Thoracic aorta (tissue), 2 donors: ENCODE measurements at regions not wholly inside any gene's neighbourhood (a gene's known extent, or its start where the extent isn't known, plus 50 kb on each side); places are given as distances from the start of the nearest gene placed in this dataset.
"Not testable (repeated sequence)": the region's sequence is repeated elsewhere in the genome, so short reads cannot be mapped to it uniquely, and the experiment has no call there.

Experiments
- ATAC-seq: fragments of 150-250 bp; one replicate; pipeline ENCODE4 v1.8.0; 2017; ENCODE audit warnings: low read depth; ENCODE audit not compliant: insufficient number of reproducible peaks, low FRiP score
- DNase-seq: peaks from one replicate; pipeline ENCODE4 v3.0.0-alpha.2; 2020; ENCODE audit warnings: low spot score
- H3K27ac ChIP-seq, 2 donors: fragments of 200-600 bp; sonication (generic); 1 replicate in 1 of 2; 2 replicates in 1 of 2; pipeline ENCODE4 v1.5.1; 2016; ENCODE audit warnings: mild to moderate bottlenecking in 2 of 2, moderate library complexity in 2 of 2
- H3K27me3 ChIP-seq: fragments of 200-600 bp; sonication (generic); replicated peaks from 2 replicates; pipeline ENCODE4 v1.6.0; 2016; ENCODE audit warnings: mild to moderate bottlenecking; ENCODE audit not compliant: insufficient read depth
- H3K36me3 ChIP-seq: fragments of 200-600 bp; sonication (generic); one replicate; pipeline ENCODE4 v1.5.1; 2016
- H3K4me1 ChIP-seq, 2 donors: fragments of 200-600 bp; sonication (generic); 1 replicate in 1 of 2; 2 replicates in 1 of 2; pipeline versions ENCODE4 v1.5.1 to v1.6.0; 2016; ENCODE audit warnings: low read depth in 2 of 2, mild to moderate bottlenecking in 1 of 2; ENCODE audit not compliant: control insufficient read depth in 1 of 2
- H3K4me3 ChIP-seq: fragments of 200-600 bp; sonication (generic); 2 replicates; pipeline ENCODE4 v1.5.1; 2016; ENCODE audit warnings: mild to moderate bottlenecking
- H3K9me3 ChIP-seq: fragments of 200-600 bp; sonication (generic); 2 replicates; pipeline ENCODE4 v1.5.1; 2016
- TF ChIP-seq, protein P1 (sequence below): fragments of 200-600 bp; sonication (generic); IDR thresholded peaks from one replicate; pipeline ENCODE4 v1.5.1; 2019; ENCODE audit warnings: antibody characterized with exemption

DNA sequence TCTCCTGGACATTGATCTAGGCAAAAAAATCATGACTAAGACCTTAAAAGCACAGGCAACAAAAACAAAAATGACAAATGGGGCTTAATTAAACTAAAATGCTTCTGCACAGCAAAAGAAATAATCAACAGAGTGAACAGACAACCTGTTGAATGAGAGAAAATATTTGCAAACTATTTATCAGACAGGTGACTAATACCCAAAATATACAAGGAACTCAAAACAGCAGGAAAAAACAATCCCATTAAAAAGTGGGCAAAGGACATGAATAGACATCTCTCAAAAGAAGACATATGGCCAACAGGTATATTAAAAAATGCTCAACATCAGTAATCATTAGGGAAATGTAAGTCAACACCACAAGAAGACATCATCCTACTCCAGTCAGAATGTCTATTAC lies 166.8 kb downstream of the MTERF1 start:
- no peak overlapping the region for H3K4me3 ChIP-seq
- H3K4me1 ChIP-seq, result no peaks in the 10 kb centered on the region
- no peaks in the 10 kb centered on the region for H3K27me3 ChIP-seq
- ATAC-seq (no peak), DNase-seq (no peak)
- no peaks in the 10 kb centered on the region for H3K36me3 ChIP-seq
- no peak overlapping the region for H3K27ac ChIP-seq
- peaks cover 7% of the 10 kb centered on the region for H3K9me3 ChIP-seq
- TF ChIP-seq, protein P1, sequence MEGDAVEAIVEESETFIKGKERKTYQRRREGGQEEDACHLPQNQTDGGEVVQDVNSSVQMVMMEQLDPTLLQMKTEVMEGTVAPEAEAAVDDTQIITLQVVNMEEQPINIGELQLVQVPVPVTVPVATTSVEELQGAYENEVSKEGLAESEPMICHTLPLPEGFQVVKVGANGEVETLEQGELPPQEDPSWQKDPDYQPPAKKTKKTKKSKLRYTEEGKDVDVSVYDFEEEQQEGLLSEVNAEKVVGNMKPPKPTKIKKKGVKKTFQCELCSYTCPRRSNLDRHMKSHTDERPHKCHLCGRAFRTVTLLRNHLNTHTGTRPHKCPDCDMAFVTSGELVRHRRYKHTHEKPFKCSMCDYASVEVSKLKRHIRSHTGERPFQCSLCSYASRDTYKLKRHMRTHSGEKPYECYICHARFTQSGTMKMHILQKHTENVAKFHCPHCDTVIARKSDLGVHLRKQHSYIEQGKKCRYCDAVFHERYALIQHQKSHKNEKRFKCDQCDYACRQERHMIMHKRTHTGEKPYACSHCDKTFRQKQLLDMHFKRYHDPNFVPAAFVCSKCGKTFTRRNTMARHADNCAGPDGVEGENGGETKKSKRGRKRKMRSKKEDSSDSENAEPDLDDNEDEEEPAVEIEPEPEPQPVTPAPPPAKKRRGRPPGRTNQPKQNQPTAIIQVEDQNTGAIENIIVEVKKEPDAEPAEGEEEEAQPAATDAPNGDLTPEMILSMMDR, result no peak

GRCh38 chr7:91717681-91718470 lies 162.6 kb downstream of the MTERF1 start:
- Histone ChIP-seq H3K4me3 (no peak overlapping the region), H3K9me3 (peaks cover 2% of the 10 kb centered on the region), H3K27ac (no peak overlapping the region), H3K36me3 (no peaks in the 10 kb centered on the region), H3K27me3 (no peaks in the 10 kb centered on the region), H3K4me1 (no peaks in the 10 kb centered on the region)
- no peak for ATAC-seq
- TF ChIP-seq, protein P1, result no peak
- no peak for DNase-seq

DNA sequence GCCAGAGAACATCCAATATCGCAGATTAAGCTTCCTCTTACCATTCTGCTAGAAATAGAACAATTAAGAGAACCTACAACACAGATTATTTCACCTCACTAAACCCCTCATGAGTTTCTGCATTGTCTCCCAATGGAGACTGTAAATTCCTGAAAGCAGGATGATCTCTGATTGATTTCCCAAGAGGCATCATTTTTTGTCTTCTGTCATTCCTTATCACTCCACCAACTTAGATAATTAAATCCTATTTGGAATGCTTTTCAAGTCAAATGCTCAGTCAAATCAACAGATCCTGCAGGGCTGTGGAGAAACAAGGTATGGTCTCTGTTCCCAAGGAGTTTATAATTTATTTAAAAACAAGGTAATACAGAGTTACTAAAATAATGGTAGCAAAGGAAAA lies 161.5 kb downstream of the MTERF1 start:
- Histone ChIP-seq H3K9me3 (peaks cover 2% of the 10 kb centered on the region), H3K27me3 (no peaks in the 10 kb centered on the region), H3K27ac (no peak overlapping the region), H3K4me1 (no peaks in the 10 kb centered on the region), H3K4me3 (no peak overlapping the region), H3K36me3 (no peaks in the 10 kb centered on the region)
- TF ChIP-seq, protein P1, result no peak
- ATAC-seq, result no peak
- DNase-seq, result no peak

- Histone ChIP-seq H3K27ac (no peak overlapping the region), H3K36me3 (no peaks in the 10 kb centered on the region), H3K4me3 (no peak overlapping the region), H3K9me3 (peaks cover 2% of the 10 kb centered on the region), H3K27me3 (no peaks in the 10 kb centered on the region), H3K4me1 (no peaks in the 10 kb centered on the region)
- no peak for DNase-seq
- no peak for ATAC-seq
- TF ChIP-seq, protein P1, result no peak
Measured at GRCh38 chr7:91720260-91720937, 160.1 kb downstream of the MTERF1 start.

DNA sequence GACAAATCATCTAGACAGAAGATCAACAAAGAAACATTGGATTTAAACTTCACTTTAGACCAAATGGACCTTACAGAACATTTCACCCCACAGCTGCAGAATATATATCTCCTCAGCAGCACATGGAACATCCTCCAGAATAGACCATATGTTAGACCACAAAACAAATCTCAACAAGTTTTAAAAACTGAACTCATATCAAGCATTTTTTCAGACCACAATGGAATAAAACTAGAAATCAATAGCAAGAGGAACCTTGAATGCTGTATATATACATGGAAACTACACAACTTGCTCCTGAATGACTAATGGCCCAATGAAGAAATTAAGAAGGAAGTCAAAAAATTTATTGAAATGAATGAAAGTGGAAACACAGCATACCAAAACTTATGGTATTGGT lies 157.7 kb downstream of the MTERF1 start:
- Histone ChIP-seq H3K27ac (no peak overlapping the region), H3K4me1 (no peaks in the 10 kb centered on the region), H3K4me3 (no peak overlapping the region), H3K36me3 (no peaks in the 10 kb centered on the region), H3K9me3 (peaks cover 2% of the 10 kb centered on the region), H3K27me3 (no peaks in the 10 kb centered on the region)
- DNase-seq (no peak), ATAC-seq (no peak)
- TF ChIP-seq, protein P1, result no peak

GRCh38 chr7:91729046-91729445 lies 151.5 kb downstream of the MTERF1 start:
- DNase-seq, H3K27me3 ChIP-seq, H3K4me3 ChIP-seq, H3K36me3 ChIP-seq, H3K27ac ChIP-seq, ATAC-seq, H3K9me3 ChIP-seq, H3K4me1 ChIP-seq: not testable (repeated sequence)
